Spleen (tissue), 7 donors: ENCODE measurements at regions not wholly inside any gene's neighbourhood (a gene's known extent, or its start where the extent isn't known, plus 50 kb on each side); places are given as distances from the start of the nearest gene placed in this dataset.

ENCODE experiments used
- POLR2A ChIP-seq, 3 donors: fragments of 450-650 bp; IDR thresholded peaks; one replicate each; pipeline ENCODE4 v1.5.1; 2017; ENCODE audit warnings: antibody characterized with exemption in 3 of 3, mild to moderate bottlenecking in 1 of 3
- TF ChIP-seq, protein P1 (sequence below), 11 experiments: fragments of 200-600 bp in 7 of 11; fragments of 450-650 bp in 4 of 11; sonication (generic) in 4 of 11; IDR thresholded peaks in 8 of 11; conservative IDR thresholded peaks in 3 of 11; 1 replicate in 7 of 11; 2 replicates in 4 of 11; pipeline versions ENCODE4 v1.4.0 to v1.8.0; 2016 to 2021; ENCODE audit warnings: antibody characterized with exemption in 11 of 11, inconsistent platforms in 4 of 11, mild to moderate bottlenecking in 1 of 11
- donor health status: DM: no; HTN: no; CAD: no; lungs with moderate emphysema.
- donor health status: DM: no; HTN: no; CAD: no.
- donor health status: DM: no; HTN: no; CAD: no.

DNA sequence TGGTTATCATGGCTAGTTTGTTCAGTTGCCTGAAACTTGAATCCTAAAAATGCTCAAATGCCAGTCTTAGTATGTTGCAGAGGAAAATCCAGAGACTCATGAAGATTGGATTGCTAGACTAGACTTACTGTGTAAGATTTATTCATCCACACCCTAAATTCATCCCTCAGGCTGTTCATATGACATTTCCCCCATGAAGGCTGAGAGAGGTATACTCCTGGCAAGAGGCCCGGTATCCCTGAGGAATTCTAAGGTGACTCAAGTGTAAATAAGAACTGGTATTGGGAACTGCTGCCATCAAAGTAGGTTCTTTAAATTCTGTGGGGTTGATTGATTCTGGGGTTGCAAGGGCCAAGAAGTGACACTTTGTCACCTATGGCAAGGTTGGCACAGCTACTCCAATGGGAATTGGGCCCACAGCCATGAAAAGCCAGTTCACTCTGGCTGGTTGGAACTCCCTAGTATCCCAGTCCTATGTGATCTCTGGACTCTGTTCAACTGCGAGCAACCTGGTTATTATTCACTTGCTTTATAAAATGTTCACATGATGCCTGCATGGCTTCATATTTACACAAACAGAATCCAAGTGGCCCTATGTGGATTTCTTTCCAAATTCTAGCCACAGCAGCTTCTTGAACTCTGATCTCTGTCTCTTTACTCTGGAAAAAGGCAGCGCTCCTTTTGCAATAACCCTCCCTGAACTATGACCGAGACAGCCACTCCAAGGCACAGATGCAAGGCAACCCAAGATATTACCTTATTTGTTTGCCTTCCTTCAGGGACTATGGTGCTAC, 429.1 kb downstream of the CBLN2 start:
- TF ChIP-seq, protein P1, sequence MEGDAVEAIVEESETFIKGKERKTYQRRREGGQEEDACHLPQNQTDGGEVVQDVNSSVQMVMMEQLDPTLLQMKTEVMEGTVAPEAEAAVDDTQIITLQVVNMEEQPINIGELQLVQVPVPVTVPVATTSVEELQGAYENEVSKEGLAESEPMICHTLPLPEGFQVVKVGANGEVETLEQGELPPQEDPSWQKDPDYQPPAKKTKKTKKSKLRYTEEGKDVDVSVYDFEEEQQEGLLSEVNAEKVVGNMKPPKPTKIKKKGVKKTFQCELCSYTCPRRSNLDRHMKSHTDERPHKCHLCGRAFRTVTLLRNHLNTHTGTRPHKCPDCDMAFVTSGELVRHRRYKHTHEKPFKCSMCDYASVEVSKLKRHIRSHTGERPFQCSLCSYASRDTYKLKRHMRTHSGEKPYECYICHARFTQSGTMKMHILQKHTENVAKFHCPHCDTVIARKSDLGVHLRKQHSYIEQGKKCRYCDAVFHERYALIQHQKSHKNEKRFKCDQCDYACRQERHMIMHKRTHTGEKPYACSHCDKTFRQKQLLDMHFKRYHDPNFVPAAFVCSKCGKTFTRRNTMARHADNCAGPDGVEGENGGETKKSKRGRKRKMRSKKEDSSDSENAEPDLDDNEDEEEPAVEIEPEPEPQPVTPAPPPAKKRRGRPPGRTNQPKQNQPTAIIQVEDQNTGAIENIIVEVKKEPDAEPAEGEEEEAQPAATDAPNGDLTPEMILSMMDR (IDR thresholded peaks at IDR 0.05 in 8 of 11, conservative IDR thresholded peaks at IDR 0.05 in 3 of 11): no peak
- no peak for TF ChIP-seq POLR2A (IDR thresholded peaks at IDR 0.05)
